ENCODE measurements at regions not wholly inside any gene's neighbourhood (a gene's known extent, or its start where the extent isn't known, plus 50 kb on each side); places are given as distances from the start of the nearest gene placed in this dataset.

DNA sequence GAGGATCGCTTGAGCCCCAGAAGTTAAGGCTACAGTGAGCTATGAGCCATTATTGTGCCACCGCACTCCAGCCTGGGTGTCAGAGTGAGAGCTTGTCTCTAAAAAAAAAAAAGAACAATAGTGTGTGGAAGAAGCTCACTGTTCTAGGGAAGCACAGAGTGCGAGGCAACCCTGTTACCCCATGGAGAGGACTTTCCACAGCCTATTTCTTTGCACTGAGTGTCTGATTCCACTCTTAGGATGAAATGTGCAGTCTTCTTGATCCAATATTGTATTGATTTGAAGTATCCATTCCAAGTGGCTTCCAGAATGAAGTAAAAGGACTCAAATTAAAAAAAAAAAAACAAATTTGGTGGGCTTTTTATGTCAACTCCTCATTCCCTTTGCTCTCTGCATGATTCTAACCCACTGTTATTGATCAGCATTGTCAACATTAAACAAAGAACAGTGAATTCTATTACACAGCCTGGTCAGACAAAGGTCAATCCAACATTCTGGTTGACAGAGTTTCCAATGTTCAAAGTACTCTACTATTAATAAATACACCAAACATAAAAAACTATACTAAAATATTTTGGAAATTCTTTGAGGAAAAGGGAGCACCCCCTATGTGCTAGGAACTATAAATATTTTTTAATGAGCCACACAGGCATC, 150.2 kb upstream of the PTPRG start:
- TF ChIP-seq SUZ12 (IDR thresholded peaks at IDR 0.05; ENCODE audit: extremely low read depth, insufficient read depth, insufficient read length) = no peak
- TF ChIP-seq ZNF274 (IDR thresholded peaks at IDR 0.05; ENCODE audit: low read depth, low read length) = no peak
- no peak for TF ChIP-seq YY1 (IDR thresholded peaks at IDR 0.05; ENCODE audit: insufficient read depth, insufficient read length)
- Histone ChIP-seq H3K4me3 (ENCODE audit: insufficient read length, low read depth) (no peak overlapping the region), H3K27me3 (ENCODE audit: insufficient read depth, insufficient read length) (no peaks in the 10 kb centered on the region), H3K9me3 (ENCODE audit: insufficient read depth, low read length) (no peaks in the 10 kb centered on the region), H3K36me3 (ENCODE audit: insufficient read depth, insufficient read length, low read length) (no peaks in the 10 kb centered on the region), H3K4me1 (ENCODE audit: insufficient read depth, insufficient read length) (no peaks in the 10 kb centered on the region), H3K9ac (ENCODE audit: insufficient read length, low read depth) (no peak overlapping the region)
- DNase-seq (ENCODE audit: low read depth, low spot score) = no peak

DNA sequence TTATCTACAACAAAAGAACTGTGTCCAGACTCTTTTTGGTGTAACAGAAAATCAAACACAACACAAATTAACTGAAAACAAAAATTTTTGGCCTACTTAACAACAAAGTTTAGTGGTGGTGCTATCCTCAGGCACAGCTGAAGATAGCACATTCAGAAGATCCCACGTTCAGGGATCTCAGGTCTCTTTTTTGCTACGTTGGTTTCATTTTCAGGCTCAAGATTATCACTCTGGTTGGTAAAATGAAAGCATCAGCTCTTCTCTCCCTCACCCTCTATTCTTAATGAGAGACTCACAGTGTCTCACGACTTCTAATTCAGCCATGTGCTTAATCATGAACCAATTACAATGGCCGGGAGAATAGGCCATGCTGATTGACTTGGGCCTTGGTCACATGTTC, 146.9 kb upstream of the PTPRG start:
- no peak overlapping the region for H3K4me3 ChIP-seq (ENCODE audit: insufficient read length, low read depth)
- no peak overlapping the region for H3K9ac ChIP-seq (ENCODE audit: insufficient read length, low read depth)
- no peak for DNase-seq (ENCODE audit: low read depth, low spot score)
- no peaks in the 10 kb centered on the region for H3K9me3 ChIP-seq (ENCODE audit: insufficient read depth, low read length)
- H3K4me1 ChIP-seq (ENCODE audit: insufficient read depth, insufficient read length) = no peaks in the 10 kb centered on the region
- no peaks in the 10 kb centered on the region for H3K27me3 ChIP-seq (ENCODE audit: insufficient read depth, insufficient read length)
- H3K36me3 ChIP-seq (ENCODE audit: insufficient read depth, insufficient read length, low read length) = no peaks in the 10 kb centered on the region
- TF ChIP-seq YY1 (IDR thresholded peaks at IDR 0.05; ENCODE audit: insufficient read depth, insufficient read length) = no peak
- TF ChIP-seq ZNF274 (IDR thresholded peaks at IDR 0.05; ENCODE audit: low read depth, low read length) = no peak
- TF ChIP-seq SUZ12 (IDR thresholded peaks at IDR 0.05; ENCODE audit: extremely low read depth, insufficient read depth, insufficient read length) = no peak

DNA sequence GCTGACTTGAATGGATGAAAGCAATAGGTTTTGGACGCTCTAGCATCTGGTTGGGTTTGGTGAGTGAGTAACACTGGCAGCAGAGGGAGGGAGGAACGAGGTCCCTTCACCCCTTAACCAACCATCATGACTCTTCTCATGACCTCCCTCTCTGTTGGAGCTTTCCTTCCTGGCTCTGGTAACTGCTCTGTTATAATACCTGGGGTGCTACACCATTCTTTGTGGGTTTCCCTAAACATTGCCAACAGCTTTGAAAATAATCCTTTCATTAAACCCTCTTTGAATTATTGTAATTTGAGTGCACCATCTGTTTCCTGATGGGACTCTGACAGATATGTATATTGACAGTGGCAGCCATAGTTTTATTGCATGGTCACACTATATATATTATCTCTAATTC, 146.2 kb upstream of the PTPRG start:
- DNase-seq (ENCODE audit: low read depth, low spot score) = no peak
- H3K9ac ChIP-seq (ENCODE audit: insufficient read length, low read depth) = no peak overlapping the region
- no peaks in the 10 kb centered on the region for H3K9me3 ChIP-seq (ENCODE audit: insufficient read depth, low read length)
- no peak for TF ChIP-seq SUZ12 (IDR thresholded peaks at IDR 0.05; ENCODE audit: extremely low read depth, insufficient read depth, insufficient read length)
- no peak for TF ChIP-seq YY1 (IDR thresholded peaks at IDR 0.05; ENCODE audit: insufficient read depth, insufficient read length)
- TF ChIP-seq ZNF274 (IDR thresholded peaks at IDR 0.05; ENCODE audit: low read depth, low read length) = no peak
- H3K27me3 ChIP-seq (ENCODE audit: insufficient read depth, insufficient read length) = no peaks in the 10 kb centered on the region
- no peaks in the 10 kb centered on the region for H3K36me3 ChIP-seq (ENCODE audit: insufficient read depth, insufficient read length, low read length)
- no peaks in the 10 kb centered on the region for H3K4me1 ChIP-seq (ENCODE audit: insufficient read depth, insufficient read length)
- H3K4me3 ChIP-seq (ENCODE audit: insufficient read length, low read depth) = no peak overlapping the region

DNA sequence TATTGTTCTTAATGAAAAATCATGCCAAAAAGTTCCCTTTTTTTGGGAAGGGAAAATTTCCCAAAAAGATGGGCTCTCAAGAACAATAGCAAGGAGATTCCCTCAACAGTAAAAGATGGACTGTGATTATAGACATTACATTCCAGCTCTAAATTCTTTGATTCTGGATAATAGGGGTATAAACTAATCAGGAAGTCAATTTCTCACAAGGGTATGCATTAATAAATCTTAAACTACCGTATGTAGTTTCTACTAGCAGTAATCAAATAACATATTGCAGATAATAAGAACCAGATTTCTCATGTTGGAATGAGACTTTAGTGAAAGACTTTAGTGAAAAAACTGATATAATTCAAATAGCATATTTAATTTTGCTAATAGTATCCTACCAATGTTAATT, 144.8 kb upstream of the PTPRG start:
- Histone ChIP-seq H3K4me3 (ENCODE audit: insufficient read length, low read depth) (no peak overlapping the region), H3K27me3 (ENCODE audit: insufficient read depth, insufficient read length) (no peaks in the 10 kb centered on the region), H3K36me3 (ENCODE audit: insufficient read depth, insufficient read length, low read length) (no peaks in the 10 kb centered on the region), H3K4me1 (ENCODE audit: insufficient read depth, insufficient read length) (no peaks in the 10 kb centered on the region), H3K9me3 (ENCODE audit: insufficient read depth, low read length) (no peaks in the 10 kb centered on the region), H3K9ac (ENCODE audit: insufficient read length, low read depth) (no peak overlapping the region)
- no peak for DNase-seq (ENCODE audit: low read depth, low spot score)
- TF ChIP-seq ZNF274 (IDR thresholded peaks at IDR 0.05; ENCODE audit: low read depth, low read length) (no peak), YY1 (IDR thresholded peaks at IDR 0.05; ENCODE audit: insufficient read depth, insufficient read length) (no peak), SUZ12 (IDR thresholded peaks at IDR 0.05; ENCODE audit: extremely low read depth, insufficient read depth, insufficient read length) (no peak)

DNA sequence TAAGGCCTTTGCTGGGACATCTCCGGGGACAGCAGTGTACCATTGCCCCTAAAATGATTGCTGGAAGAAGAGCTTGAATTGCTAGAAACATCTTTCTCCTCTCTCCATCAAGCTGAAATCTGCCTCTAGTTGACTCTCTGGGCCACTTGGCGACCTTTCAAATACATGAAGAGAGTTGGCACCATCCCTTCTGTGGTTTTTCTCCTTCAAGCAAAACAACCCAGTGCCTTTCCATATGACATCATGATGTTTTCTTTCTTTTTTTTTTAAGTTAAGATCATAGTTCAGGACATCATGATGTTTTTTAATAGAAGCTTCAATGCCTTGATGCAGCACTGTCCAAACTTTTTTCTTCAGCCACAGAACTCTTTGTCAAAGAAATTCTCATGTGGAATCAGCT, 144.0 kb upstream of the PTPRG start:
- no peaks in the 10 kb centered on the region for H3K4me1 ChIP-seq (ENCODE audit: insufficient read depth, insufficient read length)
- no peaks in the 10 kb centered on the region for H3K27me3 ChIP-seq (ENCODE audit: insufficient read depth, insufficient read length)
- H3K9ac ChIP-seq (ENCODE audit: insufficient read length, low read depth) = no peak overlapping the region
- no peak for TF ChIP-seq SUZ12 (IDR thresholded peaks at IDR 0.05; ENCODE audit: extremely low read depth, insufficient read depth, insufficient read length)
- no peaks in the 10 kb centered on the region for H3K36me3 ChIP-seq (ENCODE audit: insufficient read depth, insufficient read length, low read length)
- no peak for DNase-seq (ENCODE audit: low read depth, low spot score)
- H3K4me3 ChIP-seq (ENCODE audit: insufficient read length, low read depth) = no peak overlapping the region
- H3K9me3 ChIP-seq (ENCODE audit: insufficient read depth, low read length) = no peaks in the 10 kb centered on the region

DNA sequence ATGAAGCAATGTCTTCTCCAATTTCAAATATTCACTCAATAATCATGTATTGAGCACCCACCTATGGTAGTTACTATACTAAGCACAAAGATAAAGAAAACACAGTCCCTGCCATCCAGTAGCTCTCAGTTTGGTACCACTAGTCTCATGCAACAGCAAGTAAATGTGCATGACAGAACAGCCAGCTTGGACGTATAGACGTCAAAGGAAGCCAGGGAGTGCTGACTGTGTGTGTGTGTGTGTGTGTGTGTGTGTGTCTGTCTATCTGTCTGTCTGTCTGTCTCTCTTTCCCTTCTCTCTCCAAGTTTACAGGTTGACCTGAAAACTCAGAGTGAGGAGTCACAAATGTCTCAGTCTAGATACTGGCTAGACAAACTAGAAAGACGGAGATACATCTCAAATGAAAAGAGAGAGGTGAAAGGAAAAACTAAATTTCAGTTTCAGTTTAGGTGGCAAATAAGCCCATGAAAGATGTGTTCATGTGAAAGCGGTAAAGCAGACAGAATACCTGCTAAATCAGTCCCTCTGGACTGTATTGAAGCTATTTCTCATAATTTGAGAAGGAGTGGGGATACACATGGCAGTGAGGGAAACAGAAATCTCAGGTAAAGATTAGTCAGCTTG, 141.1 kb upstream of the PTPRG start:
- TF ChIP-seq YY1 (IDR thresholded peaks at IDR 0.05; ENCODE audit: insufficient read depth, insufficient read length) (no peak), ZNF274 (IDR thresholded peaks at IDR 0.05; ENCODE audit: low read depth, low read length) (no peak), SUZ12 (IDR thresholded peaks at IDR 0.05; ENCODE audit: extremely low read depth, insufficient read depth, insufficient read length) (no peak)
- Histone ChIP-seq H3K9me3 (ENCODE audit: insufficient read depth, low read length) (no peaks in the 10 kb centered on the region), H3K27me3 (ENCODE audit: insufficient read depth, insufficient read length) (no peaks in the 10 kb centered on the region), H3K4me1 (ENCODE audit: insufficient read depth, insufficient read length) (no peaks in the 10 kb centered on the region), H3K9ac (ENCODE audit: insufficient read length, low read depth) (no peak overlapping the region), H3K4me3 (ENCODE audit: insufficient read length, low read depth) (no peak overlapping the region), H3K36me3 (ENCODE audit: insufficient read depth, insufficient read length, low read length) (no peaks in the 10 kb centered on the region)
- no peak for DNase-seq (ENCODE audit: low read depth, low spot score)

DNA sequence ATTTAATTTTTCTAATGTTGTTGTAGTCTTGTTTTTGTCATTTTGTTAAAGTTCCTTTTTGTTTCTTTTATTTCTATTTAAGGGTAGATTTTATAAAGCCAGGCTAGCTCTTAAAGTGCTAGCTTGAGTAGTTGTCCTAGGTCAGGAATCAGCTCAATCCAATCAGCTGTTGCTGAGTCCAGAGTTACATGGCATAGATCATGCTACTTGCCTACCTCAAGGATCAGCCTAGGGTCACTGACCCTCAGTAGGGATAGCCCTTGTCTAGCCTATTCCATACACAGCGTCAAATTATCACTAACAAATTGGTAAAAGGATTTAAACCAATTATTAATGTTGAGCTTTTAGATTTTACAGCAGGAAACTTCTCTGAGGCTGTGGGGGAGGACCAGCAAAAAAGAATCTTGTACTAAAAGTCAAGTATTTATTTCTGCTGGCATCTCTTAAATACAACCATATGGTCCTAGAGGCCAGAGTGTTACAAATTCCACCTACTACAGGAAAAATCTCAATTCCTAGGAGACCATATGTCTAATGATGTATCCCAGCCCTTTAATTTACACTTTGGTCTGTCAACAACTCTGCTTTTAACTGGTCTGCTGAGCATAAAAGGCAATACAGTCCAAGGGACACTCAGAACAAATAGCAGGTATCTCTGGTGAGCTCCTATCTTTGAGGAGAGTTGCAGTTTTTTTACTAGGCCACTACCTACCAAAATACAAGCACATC, 138.3 kb upstream of the PTPRG start:
- DNase-seq (ENCODE audit: low read depth, low spot score) = no peak
- H3K4me1 ChIP-seq (ENCODE audit: insufficient read depth, insufficient read length) = no peaks in the 10 kb centered on the region
- H3K36me3 ChIP-seq (ENCODE audit: insufficient read depth, insufficient read length, low read length) = no peaks in the 10 kb centered on the region
- H3K4me3 ChIP-seq (ENCODE audit: insufficient read length, low read depth) = no peak overlapping the region
- H3K9ac ChIP-seq (ENCODE audit: insufficient read length, low read depth) = no peak overlapping the region
- no peaks in the 10 kb centered on the region for H3K9me3 ChIP-seq (ENCODE audit: insufficient read depth, low read length)
- TF ChIP-seq ZNF274 (IDR thresholded peaks at IDR 0.05; ENCODE audit: low read depth, low read length) = no peak
- no peak for TF ChIP-seq YY1 (IDR thresholded peaks at IDR 0.05; ENCODE audit: insufficient read depth, insufficient read length)
- no peak for TF ChIP-seq SUZ12 (IDR thresholded peaks at IDR 0.05; ENCODE audit: extremely low read depth, insufficient read depth, insufficient read length)
- H3K27me3 ChIP-seq (ENCODE audit: insufficient read depth, insufficient read length) = no peaks in the 10 kb centered on the region
